Fibroblast of upper back skin (primary cell): ENCODE measurements at regions not wholly inside any gene's neighbourhood (a gene's known extent, or its start where the extent isn't known, plus 50 kb on each side); places are given as distances from the start of the nearest gene placed in this dataset.

Source experiments
- DNase-seq: peaks from one replicate; pipeline ENCODE4 v3.0.0-alpha.2; 2013

DNA sequence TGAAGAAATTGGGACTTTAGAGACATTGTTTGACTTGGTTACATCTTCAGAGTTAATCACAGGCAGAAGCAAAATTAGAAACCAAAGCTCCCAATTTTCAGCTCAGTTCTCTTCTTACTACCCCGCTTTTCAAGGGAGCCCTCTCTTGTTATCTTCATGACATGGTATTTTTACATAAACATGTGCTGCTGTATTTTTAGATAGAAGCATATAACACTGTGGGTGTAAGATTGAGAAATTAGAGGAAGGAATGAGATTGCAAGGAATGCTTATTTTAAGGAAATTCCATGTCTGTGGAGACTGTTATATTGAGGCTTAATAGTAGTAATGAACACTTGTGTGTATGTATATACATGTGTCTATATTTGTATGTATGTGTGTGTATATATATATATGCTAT, 401.6 kb downstream of the TMEM232 start:
- DNase-seq: no peak

DNA sequence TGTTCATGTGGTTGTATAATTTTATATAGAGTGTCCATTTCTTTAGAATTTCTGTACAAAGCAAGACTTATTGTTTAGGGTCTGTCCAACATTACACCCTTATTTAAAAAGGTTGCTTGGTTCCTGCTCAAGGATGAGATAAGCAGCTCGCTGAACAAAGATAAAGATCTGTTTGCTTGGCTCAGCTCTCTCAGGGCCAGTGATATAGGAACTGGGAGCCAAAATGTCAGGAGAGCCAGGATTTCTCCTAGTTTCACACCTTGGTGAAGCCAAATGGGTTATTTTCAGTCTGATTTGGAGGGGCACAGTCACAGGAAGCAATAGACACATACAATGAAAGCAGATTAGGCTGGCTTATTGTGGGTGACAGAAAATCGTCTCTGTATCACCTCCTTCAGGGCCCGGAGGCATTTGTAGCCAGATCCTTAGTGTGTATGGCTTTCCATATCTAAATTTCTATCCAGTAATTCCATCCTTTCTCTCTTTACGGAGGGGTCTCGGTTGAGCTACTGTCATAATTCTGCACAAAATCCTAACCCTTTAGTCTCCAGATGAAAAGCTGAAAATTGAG, 396.4 kb downstream of the TMEM232 start:
- DNase-seq: no peak

DNA sequence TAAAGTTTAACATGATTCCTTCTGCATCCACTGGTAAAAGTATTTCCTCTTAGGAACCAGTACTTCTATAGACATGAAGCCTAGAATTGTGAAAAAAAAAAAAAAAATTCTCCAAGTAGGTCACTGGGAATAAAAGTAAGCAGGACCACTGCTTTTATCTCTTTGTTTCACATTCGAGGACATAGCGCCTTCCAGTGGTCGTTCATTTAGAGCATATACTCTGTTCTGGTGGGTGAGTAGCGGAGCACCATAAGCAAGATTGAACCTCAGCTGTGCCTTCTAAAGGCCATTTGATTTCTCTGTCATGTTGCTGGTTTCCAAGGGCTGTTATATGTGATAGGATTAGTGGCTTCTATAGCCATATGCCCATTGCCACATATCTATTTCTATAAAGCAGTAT, 393.1 kb downstream of the TMEM232 start:
- peak; percentile 43 for DNase-seq

DNA sequence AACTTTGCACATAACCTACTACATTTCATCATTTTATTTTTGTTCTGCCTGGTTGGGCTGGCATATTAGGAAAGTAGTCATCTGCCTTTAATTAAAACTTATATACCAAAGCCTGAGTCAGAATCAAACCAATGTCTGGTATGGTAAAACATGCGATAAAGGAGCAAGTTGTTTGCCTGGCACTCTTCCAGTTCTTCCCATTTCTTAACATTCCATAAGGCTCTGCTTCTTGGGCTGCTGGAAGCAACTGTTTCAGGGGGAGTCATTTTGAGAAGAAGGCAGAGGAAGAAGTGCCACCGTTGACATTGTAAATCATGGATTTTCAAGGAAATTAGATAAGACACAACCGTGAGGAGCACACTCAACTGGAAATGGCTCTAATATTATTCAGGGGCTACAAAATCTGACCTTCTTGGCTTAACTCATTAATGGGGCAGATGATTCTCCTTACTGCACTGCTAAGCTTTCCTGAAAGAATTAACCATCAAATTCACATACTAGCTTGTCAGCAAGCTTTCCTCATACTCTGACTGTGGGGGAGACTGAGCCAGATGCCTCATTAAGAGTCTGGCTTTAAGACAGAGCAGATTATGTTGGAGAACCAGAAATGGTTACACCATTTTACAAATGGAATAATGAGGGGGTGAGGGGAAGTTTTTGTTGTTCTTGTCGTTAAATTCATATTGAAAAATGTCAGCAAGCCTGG, 391.0 kb downstream of the TMEM232 start:
- peak; percentile 100 for DNase-seq

DNA sequence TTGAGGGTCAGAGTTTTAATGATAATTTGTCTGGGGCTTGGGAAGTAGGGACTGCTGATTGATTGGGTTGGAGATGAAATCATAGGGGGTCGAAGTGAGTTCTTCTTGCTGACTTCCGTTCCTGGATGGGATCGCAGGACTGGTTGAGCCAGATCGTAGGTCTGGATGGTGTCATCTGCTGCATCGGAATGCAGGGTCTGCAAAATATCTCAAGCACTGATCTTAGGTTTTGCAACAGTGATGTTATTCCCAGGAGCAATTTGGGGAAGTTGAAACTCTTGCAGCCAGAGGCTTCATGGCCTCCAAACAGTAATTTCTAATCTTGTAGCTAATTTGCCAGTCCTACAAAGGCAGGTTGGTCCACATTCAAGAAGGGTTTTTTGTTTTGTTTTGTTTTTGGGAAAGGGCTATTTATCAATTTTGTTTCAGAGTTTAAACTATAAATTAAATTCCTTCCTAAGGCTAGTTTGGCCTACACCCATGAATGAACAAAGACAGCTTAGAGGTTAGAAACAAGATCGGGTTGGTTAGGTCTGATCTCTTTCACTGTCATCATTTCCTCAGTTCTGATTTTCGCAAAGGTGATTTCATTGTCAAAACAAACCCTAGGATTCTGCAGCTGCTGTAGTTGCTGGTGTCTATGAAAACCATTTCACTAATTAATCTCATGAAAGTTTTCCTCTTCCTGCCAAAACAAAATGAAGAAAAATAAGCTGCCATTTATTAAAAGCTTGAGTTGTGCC, 388.0 kb downstream of the TMEM232 start:
- DNase-seq: peak; percentile 12

DNA sequence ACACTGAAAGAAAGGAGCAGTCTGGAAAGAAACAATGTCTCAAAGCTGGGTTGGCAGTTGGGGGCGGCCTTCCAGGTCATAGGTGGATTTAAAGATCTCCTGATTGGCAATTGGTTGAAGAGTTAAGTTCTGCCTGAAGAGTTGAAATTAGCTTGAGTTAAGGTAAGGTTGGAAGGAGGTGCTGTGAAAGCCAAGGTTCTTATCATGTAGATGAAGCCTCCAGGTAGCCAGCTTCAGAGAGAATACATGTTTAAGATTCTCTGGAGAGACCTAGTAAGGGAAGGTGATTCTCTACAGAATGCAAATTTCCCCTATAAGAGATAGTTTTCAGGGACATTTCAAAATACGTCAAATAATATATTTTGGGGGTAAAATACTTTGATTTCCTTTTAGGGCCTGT, 387.1 kb downstream of the TMEM232 start:
- DNase-seq: no peak

DNA sequence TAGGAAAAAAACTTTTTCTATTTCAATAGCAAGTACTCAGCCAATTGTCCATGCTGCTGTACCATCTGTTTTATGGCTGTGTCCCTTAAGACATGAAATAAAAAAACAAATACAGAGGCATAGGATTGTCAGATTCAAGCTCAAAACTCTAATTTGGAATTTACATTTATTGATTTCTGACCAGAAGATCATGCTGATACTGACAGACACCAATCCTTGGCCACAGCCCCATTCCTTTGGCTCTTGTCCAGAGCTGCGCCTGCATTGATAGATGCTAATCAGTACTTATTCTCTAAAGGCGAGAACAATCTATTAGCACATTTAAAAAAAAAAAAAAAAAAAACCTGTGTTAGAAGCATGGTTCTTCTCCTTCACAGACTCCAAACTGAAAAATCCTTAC, 384.6 kb downstream of the TMEM232 start:
- no peak for DNase-seq

DNA sequence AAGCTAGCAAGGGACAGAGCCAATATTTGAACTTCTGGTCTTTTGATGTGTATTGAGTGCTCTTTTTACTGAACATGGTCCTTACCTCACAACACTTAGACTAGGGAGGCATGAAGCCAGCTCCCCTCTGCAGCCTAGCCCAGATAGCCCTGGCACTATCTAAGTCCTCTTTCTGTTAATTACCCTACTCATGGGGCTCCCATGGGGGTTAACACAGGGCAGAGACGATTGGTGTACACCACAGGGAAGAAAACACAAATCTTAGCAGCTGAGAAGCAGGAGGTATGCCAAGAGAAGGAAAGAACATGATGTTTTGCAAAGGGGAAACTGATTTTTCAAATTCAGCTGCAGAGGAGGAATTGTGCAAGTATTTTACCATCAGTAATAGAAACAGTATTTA, 383.8 kb downstream of the TMEM232 start:
- no peak for DNase-seq

DNA sequence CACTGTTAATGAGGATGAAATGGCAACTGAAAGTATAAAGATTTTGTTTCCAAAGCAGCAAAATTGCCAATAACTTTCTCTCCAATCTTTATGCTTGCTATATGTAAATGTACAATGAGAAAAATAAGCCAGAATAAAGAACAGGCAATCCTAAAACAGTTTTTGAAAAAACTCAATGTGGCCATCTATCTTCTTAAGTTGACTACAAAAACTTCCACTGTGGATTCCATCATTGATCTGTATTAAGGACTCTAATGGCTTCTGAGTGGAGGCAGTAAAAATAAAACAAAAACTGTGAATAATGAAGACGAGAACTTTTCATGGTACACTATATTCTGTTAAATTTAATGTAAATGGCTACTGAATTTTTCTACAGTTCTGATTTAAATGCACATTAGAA, 382.9 kb downstream of the TMEM232 start:
- no peak for DNase-seq

DNA sequence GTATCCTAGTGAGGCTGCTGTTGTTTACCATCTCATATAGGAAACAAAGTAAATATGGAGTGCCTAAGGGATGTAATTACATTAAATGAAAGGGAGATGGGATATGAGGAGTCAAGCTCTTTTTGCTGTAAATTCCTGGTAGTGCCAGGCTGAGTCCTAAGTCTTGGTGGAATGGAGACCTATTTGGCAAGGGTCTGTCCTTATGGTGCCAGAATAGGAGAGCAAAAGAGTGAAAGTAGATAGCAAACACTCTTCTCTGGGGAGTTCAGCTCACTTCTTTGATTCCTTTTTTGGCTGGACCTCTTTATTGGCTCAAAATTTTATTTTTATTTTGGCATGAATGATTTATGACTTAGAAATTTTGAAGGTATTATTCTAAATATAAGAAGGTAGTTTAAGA, 380.8 kb downstream of the TMEM232 start:
- DNase-seq: no peak

DNA sequence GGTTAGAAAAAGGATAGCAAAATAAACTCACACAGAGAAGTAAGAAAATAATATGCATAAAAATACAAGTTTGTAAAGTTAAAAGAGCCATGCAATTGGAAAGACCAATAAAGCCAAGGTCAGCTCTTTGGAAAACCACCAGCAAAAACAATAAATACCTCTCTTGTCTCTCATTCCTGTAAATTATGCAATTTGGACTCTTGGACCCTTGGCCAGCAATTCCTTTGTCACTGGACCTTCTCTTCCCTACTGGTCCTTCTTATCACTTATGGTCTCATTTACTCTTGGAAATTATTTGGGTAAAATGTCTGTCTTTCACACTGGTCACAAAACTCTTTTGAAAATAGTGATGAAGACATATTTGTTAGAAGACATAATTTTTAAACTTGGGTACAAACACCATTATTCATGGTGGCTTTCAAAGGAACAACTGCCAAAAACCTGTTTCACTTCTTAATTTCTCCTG, 379.5 kb downstream of the TMEM232 start:
- no peak for DNase-seq

DNA sequence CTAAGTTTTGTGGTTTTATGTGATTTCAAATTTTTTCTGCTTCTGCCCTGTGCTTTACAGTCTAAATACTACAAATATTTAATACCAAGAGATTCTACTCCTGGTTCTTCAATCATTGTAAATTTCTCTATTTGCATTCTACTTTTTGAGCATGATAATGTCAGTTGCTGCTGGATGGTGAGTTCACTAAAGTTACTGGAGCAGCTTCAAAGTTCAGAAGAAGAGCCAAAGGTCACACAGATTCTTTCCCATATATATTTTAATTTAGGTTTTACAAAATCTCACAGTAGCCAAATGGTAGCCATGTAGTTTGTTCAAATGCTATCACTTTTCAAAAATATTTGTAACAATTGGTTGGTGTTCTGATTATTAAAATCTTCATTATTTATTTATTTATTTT, 378.7 kb downstream of the TMEM232 start:
- DNase-seq: no peak

DNA sequence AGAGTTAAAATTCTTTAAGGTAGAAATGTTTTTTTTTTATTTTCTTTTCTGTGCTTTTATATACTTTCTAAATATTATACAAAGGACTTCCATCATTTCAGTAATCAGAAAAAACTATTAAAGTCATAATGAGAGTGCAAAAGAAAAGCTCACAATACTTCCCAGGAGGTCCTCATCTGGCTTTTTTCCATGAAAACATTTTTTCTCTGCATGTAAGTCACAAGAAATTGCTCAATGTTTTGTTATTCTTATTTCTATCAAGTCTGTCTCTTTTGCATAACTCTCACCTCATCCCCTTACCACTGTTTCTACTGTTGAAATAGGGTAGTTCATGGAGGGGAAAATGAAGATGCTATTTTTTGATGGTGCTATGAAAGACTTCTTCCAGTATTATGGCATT, 375.0 kb downstream of the TMEM232 start:
- peak; percentile 80 for DNase-seq

DNA sequence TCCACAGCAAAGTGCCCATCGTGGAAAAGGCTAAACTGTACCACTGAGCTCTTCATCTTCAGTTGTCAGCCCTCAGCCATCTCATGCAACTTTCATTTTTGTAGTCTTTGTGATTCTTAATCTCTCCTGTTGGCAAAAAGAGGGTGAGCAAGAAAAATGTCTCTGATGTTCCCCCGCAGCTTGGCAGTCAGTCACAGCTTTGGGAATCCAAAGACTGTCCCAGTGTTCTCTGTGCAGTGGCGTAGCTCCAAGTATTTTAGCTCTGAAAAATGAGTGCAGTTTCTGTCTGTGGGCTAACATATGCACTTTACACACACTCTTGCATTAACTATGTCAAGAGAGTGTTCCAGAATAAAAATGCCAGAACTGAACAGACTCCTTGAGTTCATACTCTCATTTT, 372.2 kb downstream of the TMEM232 start:
- DNase-seq: peak; percentile 91

DNA sequence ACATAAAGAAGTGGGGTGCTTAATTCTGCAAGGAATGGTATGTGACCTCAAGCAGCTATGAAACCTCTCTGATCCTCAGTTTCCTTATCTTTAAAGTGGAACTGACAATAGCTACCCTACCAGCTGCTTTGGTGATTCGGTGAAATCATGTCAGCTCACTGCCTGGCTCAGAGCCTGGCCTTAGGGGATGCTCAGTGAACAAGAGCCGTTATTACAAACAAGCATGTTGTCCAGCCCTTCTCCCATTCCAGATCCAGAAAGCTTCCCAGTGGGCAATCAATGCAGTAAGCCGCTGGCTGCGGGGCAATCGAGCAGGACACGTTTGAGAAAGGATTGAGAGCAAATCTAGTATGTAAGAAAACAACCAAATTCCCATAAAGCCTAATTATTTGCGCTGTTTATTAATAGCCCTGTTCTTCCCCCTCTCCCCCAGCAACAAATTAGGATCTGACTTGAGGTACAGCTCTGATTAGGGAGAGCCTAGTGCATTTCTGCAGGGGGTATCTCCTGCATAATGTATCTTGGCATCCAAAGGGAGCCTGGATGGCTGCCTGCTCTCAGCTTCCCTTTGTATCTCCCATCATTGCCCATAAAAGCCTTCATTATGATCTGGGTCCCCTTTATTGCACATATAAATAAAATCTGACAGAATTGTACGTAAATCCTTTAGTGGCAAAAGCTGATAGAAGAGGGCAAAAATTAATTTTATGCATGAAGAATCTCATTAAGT, 371.4 kb downstream of the TMEM232 start:
- DNase-seq: no peak

DNA sequence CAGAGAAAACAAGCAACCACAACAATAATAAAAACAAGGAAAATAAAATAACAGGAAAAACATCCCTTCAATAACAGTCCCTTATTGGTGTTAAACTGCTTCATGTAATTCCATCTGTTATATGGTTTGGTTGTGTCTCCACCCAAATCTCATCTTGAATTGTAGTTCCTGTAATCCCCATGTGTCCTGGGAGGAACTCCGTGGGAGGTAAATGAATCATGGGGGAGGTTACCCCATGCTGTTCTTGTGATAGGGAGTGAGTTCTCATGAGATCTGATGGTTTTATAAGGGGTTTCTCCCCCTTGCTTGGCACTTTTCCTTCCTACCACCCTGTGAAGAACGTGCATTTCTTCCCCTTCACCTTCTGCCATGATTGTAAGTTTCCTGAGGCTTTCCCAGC, 369.8 kb downstream of the TMEM232 start:
- peak; percentile 88 for DNase-seq

DNA sequence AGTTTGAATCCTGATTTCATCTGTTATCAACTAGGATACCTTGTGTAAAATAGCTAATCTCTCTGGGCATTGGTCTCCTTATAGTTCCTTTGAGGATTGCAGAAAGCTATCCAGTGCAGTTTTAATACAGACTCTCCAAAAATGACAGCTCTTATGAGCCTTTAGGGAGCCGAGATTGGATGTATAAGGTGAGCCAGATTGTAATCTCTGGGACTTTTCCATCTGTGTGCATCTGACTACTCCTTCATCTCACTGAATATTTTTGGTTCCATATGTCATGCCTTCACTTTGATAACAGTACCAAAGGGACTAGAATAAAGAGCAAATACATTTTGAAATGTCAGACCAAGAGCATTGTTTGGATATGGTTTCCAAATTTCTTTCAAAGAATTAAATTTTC, 367.2 kb downstream of the TMEM232 start:
- DNase-seq: no peak

DNA sequence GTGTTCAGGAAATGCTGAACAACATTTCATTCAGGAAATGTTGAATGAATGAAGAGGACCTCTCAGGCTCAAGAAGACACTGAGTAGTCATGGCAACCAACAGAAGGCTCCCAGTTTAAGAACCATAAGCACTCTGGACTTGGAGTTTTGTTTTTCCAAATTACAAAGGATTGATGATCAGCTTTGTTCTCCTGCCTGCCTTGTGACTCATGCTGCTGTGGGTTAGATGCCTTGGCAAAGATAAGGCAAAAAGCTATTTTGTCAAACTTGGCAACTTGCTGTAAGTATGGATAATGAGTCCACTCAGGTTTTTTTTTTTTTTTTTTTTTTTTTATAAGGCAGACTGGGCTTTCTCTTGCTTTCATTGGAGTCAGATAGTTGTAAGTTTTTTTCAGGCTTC, 365.0 kb downstream of the TMEM232 start:
- DNase-seq: peak; percentile 91

DNA sequence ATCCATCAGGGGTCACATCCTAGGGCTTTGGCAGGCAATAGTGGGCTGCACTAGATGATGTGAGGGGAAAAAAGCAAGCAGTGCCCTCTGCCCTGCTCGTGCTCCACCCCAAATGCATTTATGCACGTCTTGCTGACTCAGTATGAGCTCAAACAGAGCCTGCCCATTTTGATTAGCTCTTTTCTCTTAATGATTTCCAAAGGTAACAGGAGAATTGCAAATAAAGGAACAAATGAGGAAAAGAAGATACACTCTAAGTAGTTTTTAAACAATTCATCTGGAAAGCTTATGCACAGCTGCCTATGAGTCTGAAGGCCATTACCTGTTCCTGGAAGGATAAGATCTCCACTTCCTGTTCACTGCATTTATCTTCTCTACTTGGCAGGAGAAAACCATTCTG, 364.2 kb downstream of the TMEM232 start:
- no peak for DNase-seq

DNA sequence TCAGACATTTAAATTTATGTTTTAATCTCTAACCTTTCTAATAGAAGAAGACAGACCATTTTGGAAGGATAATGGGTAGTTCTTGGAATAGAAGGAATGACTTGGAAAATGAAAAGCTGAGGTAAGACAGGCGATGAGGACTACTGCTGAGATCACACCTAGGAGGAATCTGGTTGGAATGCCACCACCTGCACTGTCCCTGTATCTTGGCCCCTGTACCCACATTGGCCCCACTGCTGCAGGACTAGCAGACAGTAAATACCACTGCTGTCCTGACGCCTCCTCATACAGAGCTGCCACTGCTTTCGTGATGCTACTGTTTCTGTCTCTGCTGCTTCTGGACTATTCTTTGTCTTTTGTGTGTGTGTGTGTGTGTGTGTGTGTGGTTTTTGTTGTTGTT, 359.8 kb downstream of the TMEM232 start:
- no peak for DNase-seq
